Glutamatergic neuron (in vitro differentiated cells): ENCODE measurements at regions not wholly inside any gene's neighbourhood (a gene's known extent, or its start where the extent isn't known, plus 50 kb on each side); places are given as distances from the start of the nearest gene placed in this dataset.

ENCODE experiments used
- DNase-seq: peaks from one replicate; pipeline ENCODE4 v3.0.0; 2022
- H3K27ac Mint-ChIP-seq: one replicate; pipeline ENCODE4 v1.8.0; 2020; ENCODE audit warnings: mild to moderate bottlenecking, mixed read lengths, inconsistent platforms; ENCODE audit not compliant: unreplicated experiment
- H3K27me3 Mint-ChIP-seq: one replicate; pipeline ENCODE4 v1.8.0; 2020; ENCODE audit warnings: mild to moderate bottlenecking, moderate library complexity, mixed read lengths, inconsistent platforms; ENCODE audit not compliant: unreplicated experiment
- H3K36me3 Mint-ChIP-seq: one replicate; pipeline ENCODE4 v1.8.0; 2020; ENCODE audit warnings: mild to moderate bottlenecking, mixed read lengths, inconsistent platforms; ENCODE audit not compliant: unreplicated experiment
- H3K4me1 Mint-ChIP-seq: one replicate; pipeline ENCODE4 v1.8.0; 2020; ENCODE audit warnings: mild to moderate bottlenecking, low read depth, mixed read lengths, inconsistent platforms; ENCODE audit not compliant: unreplicated experiment
- H3K4me3 Mint-ChIP-seq: one replicate; pipeline ENCODE4 v1.8.0; 2020; ENCODE audit warnings: mild to moderate bottlenecking, mixed read lengths, inconsistent platforms; ENCODE audit not compliant: unreplicated experiment
- H3K9me3 Mint-ChIP-seq: one replicate; pipeline ENCODE4 v1.8.0; 2020; ENCODE audit warnings: mild to moderate bottlenecking, moderate library complexity, mixed read lengths, inconsistent platforms; ENCODE audit not compliant: unreplicated experiment
- TF ChIP-seq, protein P1 (sequence below): fragments of 200-600 bp; sonication (generic); IDR thresholded peaks from one replicate; pipeline ENCODE4 v1.5.0; 2021; ENCODE audit not compliant: partially characterized antibody, unreplicated experiment

DNA sequence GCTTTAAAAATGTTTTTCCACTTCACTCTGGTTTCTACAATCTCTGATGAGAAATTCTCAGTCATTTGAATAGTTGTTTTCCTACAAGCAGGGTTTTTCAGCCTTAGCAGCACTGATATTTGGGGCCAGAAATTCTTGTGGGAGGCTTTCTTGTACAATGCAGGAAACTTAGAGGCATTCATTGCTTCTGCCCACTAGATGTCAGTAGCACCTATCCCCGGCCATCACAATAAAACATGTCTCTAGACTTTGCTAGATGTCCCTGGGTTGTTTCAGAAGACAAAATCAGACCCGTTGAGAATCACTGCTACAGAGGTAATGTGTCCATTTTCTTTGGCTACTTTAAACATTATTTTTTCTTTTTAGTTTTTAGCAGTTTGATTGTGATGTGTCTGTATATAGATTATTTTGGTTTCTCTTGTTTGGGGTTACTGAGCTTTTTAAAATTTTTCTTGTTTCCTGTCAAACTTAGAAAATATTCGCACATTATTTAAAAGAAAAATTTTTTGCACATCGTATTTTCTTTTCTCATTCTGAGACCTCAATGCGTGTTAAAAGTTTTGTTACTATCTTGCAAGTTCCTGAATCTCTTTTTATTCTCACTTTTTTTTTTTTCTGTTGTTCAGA is 60.8 kb upstream of the CCDC179 start:
- Mint-ChIP-seq H3K36me3 (no peaks in the 10 kb centered on the region), H3K9me3 (peaks cover 1% of the 10 kb centered on the region), H3K4me1 (peaks cover 4% of the 10 kb centered on the region), H3K4me3 (no peak overlapping the region), H3K27ac (no peak overlapping the region), H3K27me3 (no peaks in the 10 kb centered on the region)
- DNase-seq, result no peak
- TF ChIP-seq, protein P1, sequence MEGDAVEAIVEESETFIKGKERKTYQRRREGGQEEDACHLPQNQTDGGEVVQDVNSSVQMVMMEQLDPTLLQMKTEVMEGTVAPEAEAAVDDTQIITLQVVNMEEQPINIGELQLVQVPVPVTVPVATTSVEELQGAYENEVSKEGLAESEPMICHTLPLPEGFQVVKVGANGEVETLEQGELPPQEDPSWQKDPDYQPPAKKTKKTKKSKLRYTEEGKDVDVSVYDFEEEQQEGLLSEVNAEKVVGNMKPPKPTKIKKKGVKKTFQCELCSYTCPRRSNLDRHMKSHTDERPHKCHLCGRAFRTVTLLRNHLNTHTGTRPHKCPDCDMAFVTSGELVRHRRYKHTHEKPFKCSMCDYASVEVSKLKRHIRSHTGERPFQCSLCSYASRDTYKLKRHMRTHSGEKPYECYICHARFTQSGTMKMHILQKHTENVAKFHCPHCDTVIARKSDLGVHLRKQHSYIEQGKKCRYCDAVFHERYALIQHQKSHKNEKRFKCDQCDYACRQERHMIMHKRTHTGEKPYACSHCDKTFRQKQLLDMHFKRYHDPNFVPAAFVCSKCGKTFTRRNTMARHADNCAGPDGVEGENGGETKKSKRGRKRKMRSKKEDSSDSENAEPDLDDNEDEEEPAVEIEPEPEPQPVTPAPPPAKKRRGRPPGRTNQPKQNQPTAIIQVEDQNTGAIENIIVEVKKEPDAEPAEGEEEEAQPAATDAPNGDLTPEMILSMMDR, result peak; percentile 52

DNA sequence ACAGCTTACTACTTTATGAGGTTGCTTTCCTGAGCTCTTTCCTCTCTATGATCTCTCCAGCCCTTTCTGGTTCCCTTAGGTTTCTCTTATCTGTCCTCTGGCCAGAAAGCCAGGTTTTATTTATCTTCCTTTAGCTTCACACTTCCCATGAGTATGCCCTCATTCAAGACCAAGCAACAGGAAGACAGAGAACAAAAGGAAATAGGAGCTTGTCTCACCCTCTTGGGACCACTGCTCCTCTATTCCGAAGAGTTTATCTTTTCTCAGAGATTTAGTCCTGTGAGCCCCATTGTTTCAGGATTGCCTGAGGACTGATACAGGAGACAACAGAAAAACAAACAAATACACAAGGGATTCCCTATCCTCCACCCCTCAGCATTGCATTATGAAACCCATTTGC is 62.4 kb upstream of the CCDC179 start:
- H3K9me3 Mint-ChIP-seq, result peaks cover 1% of the 10 kb centered on the region
- no peak overlapping the region for H3K4me3 Mint-ChIP-seq
- no peaks in the 10 kb centered on the region for H3K27me3 Mint-ChIP-seq
- TF ChIP-seq, protein P1, result no peak
- H3K36me3 Mint-ChIP-seq, result no peaks in the 10 kb centered on the region
- peaks cover 4% of the 10 kb centered on the region for H3K4me1 Mint-ChIP-seq
- no peak for DNase-seq
- H3K27ac Mint-ChIP-seq, result no peak overlapping the region

DNA sequence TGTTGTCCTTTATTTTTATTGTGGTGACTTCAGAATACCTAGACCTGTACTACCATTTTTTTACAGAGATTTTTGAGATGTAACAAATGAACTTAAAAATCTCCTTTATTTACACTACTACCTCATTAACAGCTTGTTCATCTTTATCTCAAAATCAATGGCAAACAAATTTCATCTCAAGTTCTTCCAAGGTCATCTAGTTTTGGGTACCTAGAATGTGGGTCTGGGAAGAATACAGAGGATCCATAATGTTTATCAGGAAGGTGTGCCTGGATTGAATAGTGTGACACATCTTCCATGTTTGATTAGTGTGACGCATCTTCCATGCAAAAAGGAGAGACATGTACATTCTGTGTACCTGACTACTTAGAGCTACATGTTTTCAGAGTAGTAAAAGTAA is 63.3 kb upstream of the CCDC179 start:
- H3K36me3 Mint-ChIP-seq, result no peaks in the 10 kb centered on the region
- DNase-seq, result no peak
- peaks cover 4% of the 10 kb centered on the region for H3K4me1 Mint-ChIP-seq
- no peaks in the 10 kb centered on the region for H3K27me3 Mint-ChIP-seq
- TF ChIP-seq, protein P1, result no peak
- peaks cover 1% of the 10 kb centered on the region for H3K9me3 Mint-ChIP-seq
- no peak overlapping the region for H3K4me3 Mint-ChIP-seq
- H3K27ac Mint-ChIP-seq, result no peak overlapping the region

DNA sequence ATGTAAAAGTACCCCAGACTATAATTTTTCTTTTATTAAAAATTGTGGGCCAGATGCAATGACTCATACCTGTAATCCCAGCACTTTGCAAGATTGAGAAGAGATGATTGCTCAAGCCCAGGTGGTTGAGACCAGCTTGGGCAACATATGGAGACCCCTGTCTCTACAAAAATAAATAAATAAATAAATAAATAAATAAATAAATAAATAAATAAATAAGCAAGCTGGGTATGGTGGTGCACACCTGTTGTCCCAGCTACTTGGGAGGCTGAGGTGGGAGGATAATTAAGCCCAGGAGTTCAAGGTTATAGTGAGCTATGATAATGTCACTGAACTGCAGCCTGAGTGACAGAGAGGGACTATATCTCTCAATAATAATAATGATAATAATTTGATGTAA is 66.1 kb upstream of the CCDC179 start:
- TF ChIP-seq, protein P1, result no peak
- peaks cover 4% of the 10 kb centered on the region for H3K4me1 Mint-ChIP-seq

DNA sequence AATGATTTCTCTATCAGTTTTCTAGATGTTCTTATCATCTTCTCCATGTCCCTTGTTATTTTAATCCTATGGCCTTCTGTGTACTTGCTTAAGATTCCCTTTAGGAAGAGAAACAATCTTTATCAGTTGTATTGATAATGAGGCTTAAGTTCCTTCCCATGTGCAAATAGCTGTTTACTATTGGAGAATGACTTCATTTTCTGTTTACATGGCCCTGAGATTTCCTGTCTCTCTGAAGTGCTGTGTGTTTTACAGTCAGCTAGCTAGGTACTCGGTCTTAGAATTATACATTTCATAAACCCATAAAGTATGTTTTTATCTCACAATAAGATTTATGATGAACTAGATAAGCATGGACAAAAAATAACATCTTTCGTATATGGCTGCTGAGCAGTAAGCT is 67.5 kb upstream of the CCDC179 start:
- Mint-ChIP-seq H3K36me3 (no peaks in the 10 kb centered on the region), H3K4me3 (no peak overlapping the region), H3K27ac (no peak overlapping the region), H3K4me1 (peaks cover under 1% of the 10 kb centered on the region), H3K27me3 (no peaks in the 10 kb centered on the region), H3K9me3 (no peaks in the 10 kb centered on the region)
- no peak for DNase-seq
- TF ChIP-seq, protein P1, result no peak

More for the DNA sequence above, 66.1 kb upstream of the CCDC179 start:
- Mint-ChIP-seq H3K4me3 (no peak overlapping the region), H3K27ac (no peak overlapping the region), H3K9me3 (peaks cover 1% of the 10 kb centered on the region), H3K27me3 (no peaks in the 10 kb centered on the region), H3K36me3 (no peaks in the 10 kb centered on the region)
- no peak for DNase-seq
